Endodermal cell (in vitro differentiated cells): ENCODE measurements at regions not wholly inside any gene's neighbourhood (a gene's known extent, or its start where the extent isn't known, plus 50 kb on each side); places are given as distances from the start of the nearest gene placed in this dataset.

Experiments used
- DNase-seq: peaks from one replicate; pipeline ENCODE4 v3.0.0-alpha.2; 2017
- H3K27ac ChIP-seq: 2 replicates; pipeline ENCODE4 v1.5.1; 2013; ENCODE audit warnings: mild to moderate bottlenecking, low read depth, low read length, moderate library complexity
- H3K27me3 ChIP-seq: 2 replicates; pipeline ENCODE4 v1.6.1; 2013; ENCODE audit warnings: mild to moderate bottlenecking, low read length, moderate library complexity; ENCODE audit not compliant: insufficient read depth, control insufficient read depth, poor library complexity, severe bottlenecking
- H3K36me3 ChIP-seq: 2 replicates; pipeline ENCODE4 v1.7.0; 2013; ENCODE audit warnings: mild to moderate bottlenecking, low read length, moderate library complexity; ENCODE audit not compliant: control insufficient read depth, insufficient read depth
- H3K4me1 ChIP-seq: one replicate; pipeline ENCODE4 v1.7.0; 2013; ENCODE audit warnings: low read length; ENCODE audit not compliant: control insufficient read depth, insufficient read depth
- H3K4me3 ChIP-seq: 2 replicates; pipeline ENCODE4 v1.5.1; 2013; ENCODE audit warnings: mild to moderate bottlenecking, low read length, moderate library complexity
- H3K9ac ChIP-seq: 2 replicates; pipeline ENCODE4 v1.6.1; 2013; ENCODE audit warnings: mild to moderate bottlenecking, low read length, moderate library complexity; ENCODE audit not compliant: poor library complexity, severe bottlenecking; ENCODE audit errors: extremely low read depth
- H3K9me3 ChIP-seq: 2 replicates; pipeline ENCODE4 v1.6.1; 2013; ENCODE audit warnings: mild to moderate bottlenecking, low read length, moderate library complexity; ENCODE audit not compliant: control insufficient read depth
- H3K27ac Mint-ChIP-seq: 2 replicates; pipeline ENCODE4 v1.8.0; 2020; ENCODE audit warnings: mixed read lengths
- H3K27me3 Mint-ChIP-seq: 2 replicates; pipeline ENCODE4 v1.8.0; 2021; ENCODE audit warnings: mild to moderate bottlenecking, mixed read lengths; ENCODE audit not compliant: insufficient read depth
- H3K36me3 Mint-ChIP-seq: 2 replicates; pipeline ENCODE4 v1.8.0; 2020; ENCODE audit warnings: low read depth, mixed read lengths
- H3K4me1 Mint-ChIP-seq: 2 replicates; pipeline ENCODE4 v1.8.0; 2020; ENCODE audit warnings: mixed read lengths
- H3K4me3 Mint-ChIP-seq: 2 replicates; pipeline ENCODE4 v1.8.0; 2020; ENCODE audit warnings: mild to moderate bottlenecking, moderate library complexity, mixed read lengths
- H3K9me3 Mint-ChIP-seq: 2 replicates; pipeline ENCODE4 v1.8.0; 2020; ENCODE audit warnings: mild to moderate bottlenecking, mixed read lengths
- WGBS, 2 experiments: methylation state at CpG; one replicate each; pipeline versions ENCODE4 v1.1.5 to v1.1.7; 2013; ENCODE audit warnings: missing lambda C conversion rate in 2 of 2, mixed read lengths in 1 of 2; ENCODE audit not compliant: insufficient coverage in 1 of 2, insufficient read length in 1 of 2; 5-methylcytosine and 5-hydroxymethylcytosine counted together
- TF ChIP-seq, protein P1 (sequence below): fragments of 200-600 bp; sonication (generic); conservative IDR thresholded peaks from 2 replicates; pipeline ENCODE4 v1.5.0; 2021; ENCODE audit warnings: antibody characterized with exemption, mild to moderate bottlenecking

DNA sequence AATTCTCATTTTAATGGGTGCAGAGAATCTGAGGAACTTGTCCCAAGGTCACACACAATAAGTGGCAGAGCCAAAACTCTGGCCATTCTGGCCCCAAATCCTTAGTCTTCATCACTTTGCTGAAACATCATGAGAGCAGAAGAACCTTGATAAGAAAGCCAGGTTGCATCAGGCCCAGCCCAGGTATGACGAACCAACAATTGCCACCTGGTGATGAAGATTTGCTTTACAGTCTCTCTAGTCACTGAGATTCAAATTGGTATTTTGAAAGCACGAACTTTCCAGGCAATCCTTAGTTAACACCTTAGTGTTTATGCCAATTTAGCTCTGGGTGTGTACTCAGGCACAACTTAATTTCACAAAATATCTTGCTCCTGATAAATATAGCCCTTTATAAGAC is 502.7 kb upstream of the HTR2A start:
- Histone ChIP-seq H3K4me1 (no peaks in the 10 kb centered on the region), H3K36me3 (no peaks in the 10 kb centered on the region), H3K4me3 (no peak overlapping the region), H3K9me3 (no peaks in the 10 kb centered on the region), H3K27ac (no peak overlapping the region), H3K27me3 (no peaks in the 10 kb centered on the region), H3K9ac (no peak overlapping the region)
- TF ChIP-seq, protein P1, sequence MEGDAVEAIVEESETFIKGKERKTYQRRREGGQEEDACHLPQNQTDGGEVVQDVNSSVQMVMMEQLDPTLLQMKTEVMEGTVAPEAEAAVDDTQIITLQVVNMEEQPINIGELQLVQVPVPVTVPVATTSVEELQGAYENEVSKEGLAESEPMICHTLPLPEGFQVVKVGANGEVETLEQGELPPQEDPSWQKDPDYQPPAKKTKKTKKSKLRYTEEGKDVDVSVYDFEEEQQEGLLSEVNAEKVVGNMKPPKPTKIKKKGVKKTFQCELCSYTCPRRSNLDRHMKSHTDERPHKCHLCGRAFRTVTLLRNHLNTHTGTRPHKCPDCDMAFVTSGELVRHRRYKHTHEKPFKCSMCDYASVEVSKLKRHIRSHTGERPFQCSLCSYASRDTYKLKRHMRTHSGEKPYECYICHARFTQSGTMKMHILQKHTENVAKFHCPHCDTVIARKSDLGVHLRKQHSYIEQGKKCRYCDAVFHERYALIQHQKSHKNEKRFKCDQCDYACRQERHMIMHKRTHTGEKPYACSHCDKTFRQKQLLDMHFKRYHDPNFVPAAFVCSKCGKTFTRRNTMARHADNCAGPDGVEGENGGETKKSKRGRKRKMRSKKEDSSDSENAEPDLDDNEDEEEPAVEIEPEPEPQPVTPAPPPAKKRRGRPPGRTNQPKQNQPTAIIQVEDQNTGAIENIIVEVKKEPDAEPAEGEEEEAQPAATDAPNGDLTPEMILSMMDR, result peak; percentile 56
- Mint-ChIP-seq H3K4me3 (no peak overlapping the region), H3K9me3 (no peaks in the 10 kb centered on the region), H3K27ac (no peak overlapping the region), H3K27me3 (no peaks in the 10 kb centered on the region), H3K36me3 (no peaks in the 10 kb centered on the region), H3K4me1 (no peaks in the 10 kb centered on the region)
- peak; percentile 60 for DNase-seq
- WGBS, 2 experiments, result 70 to 87% methylated on average over 2 of the region's 2 CpGs

DNA sequence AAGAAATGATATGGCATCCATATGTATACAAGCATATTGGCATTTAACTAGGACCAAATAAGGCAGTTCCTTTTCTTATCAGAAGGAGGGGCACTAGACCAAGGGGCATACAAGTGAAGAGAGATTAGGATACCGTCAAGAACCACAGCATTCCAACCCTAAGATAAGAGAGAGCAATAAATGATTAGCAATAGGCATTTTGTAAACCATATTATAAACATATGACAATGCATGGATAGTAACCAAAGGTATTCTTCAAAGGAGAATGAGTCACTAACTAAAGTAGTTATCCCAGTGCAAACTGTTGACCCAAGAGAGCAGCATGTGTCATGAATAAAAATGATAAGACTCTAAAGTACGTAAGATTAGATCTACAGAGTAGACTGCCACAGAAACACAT is 500.9 kb upstream of the HTR2A start:
- WGBS, 2 experiments, result 60 to 83% methylated on average over 1 to 2 of the region's 2 CpGs
- H3K4me1 Mint-ChIP-seq, result no peaks in the 10 kb centered on the region
- H3K27ac ChIP-seq, result no peak overlapping the region

DNA sequence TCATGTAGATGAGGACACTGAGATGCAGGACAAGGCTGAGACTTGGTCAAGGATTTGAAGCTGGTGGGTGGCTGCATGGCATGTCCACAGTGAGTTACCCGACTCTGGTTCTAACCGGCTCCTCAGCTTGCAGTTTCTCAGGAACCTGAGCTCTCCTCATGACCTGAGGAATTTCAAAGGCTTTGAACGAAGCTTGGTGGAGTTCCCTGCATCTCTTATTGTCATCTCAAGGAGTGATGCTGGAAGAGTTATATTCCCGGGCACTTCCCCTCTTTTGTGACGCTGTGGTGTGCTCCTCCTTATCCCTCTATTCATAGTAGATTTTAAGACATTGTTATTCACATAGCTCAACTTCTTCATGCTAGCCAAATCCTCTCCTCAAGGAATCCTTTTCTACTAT is 500.1 kb upstream of the HTR2A start:
- H3K9me3 ChIP-seq, result no peaks in the 10 kb centered on the region
- H3K9ac ChIP-seq, result no peak overlapping the region
- H3K4me3 ChIP-seq, result no peak overlapping the region
- H3K9me3 Mint-ChIP-seq, result no peaks in the 10 kb centered on the region
- H3K27ac ChIP-seq, result no peak overlapping the region
- no peaks in the 10 kb centered on the region for H3K4me1 ChIP-seq
- no peaks in the 10 kb centered on the region for H3K4me1 Mint-ChIP-seq
- TF ChIP-seq, protein P1, result no peak
- 66 to 74% methylated on average over 5 of the region's 5 CpGs for WGBS, 2 experiments
- H3K36me3 Mint-ChIP-seq, result no peaks in the 10 kb centered on the region
- no peak overlapping the region for H3K4me3 Mint-ChIP-seq
- no peaks in the 10 kb centered on the region for H3K36me3 ChIP-seq
- DNase-seq, result no peak
- H3K27me3 Mint-ChIP-seq, result no peaks in the 10 kb centered on the region
- H3K27me3 ChIP-seq, result no peaks in the 10 kb centered on the region
- H3K27ac Mint-ChIP-seq, result no peak overlapping the region

More for the DNA sequence above, 500.9 kb upstream of the HTR2A start:
- H3K4me1 ChIP-seq, result no peaks in the 10 kb centered on the region
- Mint-ChIP-seq H3K9me3 (no peaks in the 10 kb centered on the region), H3K27me3 (no peaks in the 10 kb centered on the region), H3K27ac (no peak overlapping the region), H3K4me3 (no peak overlapping the region), H3K36me3 (no peaks in the 10 kb centered on the region)
- no peaks in the 10 kb centered on the region for H3K9me3 ChIP-seq
- H3K4me3 ChIP-seq, result no peak overlapping the region
- DNase-seq, result no peak
- TF ChIP-seq, protein P1, result peak; percentile 53
- H3K27me3 ChIP-seq, result no peaks in the 10 kb centered on the region
- H3K36me3 ChIP-seq, result no peaks in the 10 kb centered on the region
- no peak overlapping the region for H3K9ac ChIP-seq
